GM06990 (cell line): ENCODE measurements at regions not wholly inside any gene's neighbourhood (a gene's known extent, or its start where the extent isn't known, plus 50 kb on each side); places are given as distances from the start of the nearest gene placed in this dataset.

Experiments
- DNase-seq: peaks from one replicate; pipeline ENCODE4 v3.0.0-alpha.2; 2011; ENCODE audit not compliant: insufficient read length; ENCODE audit errors: extremely low read depth
- H3K27me3 ChIP-seq: replicated peaks from 2 replicates; pipeline ENCODE4 v1.6.0; 2011; ENCODE audit warnings: low read length; ENCODE audit not compliant: control insufficient read depth, insufficient read depth
- H3K36me3 ChIP-seq: 2 replicates; pipeline ENCODE4 v1.5.1; 2011; ENCODE audit warnings: low read length; ENCODE audit not compliant: control insufficient read depth, insufficient read depth
- H3K4me3 ChIP-seq: replicated peaks from 2 replicates; pipeline ENCODE4 v1.5.1; 2011; ENCODE audit warnings: low read depth, mild to moderate bottlenecking, control low read depth, low read length
- CTCF ChIP-seq: IDR thresholded peaks from 2 replicates; pipeline ENCODE4 v1.5.1; 2011; ENCODE audit warnings: low read length, control low read depth, mild to moderate bottlenecking, inconsistent platforms; ENCODE audit not compliant: insufficient read depth, poor library complexity, severe bottlenecking

GRCh38 chr12:115849262-115849943, 428.1 kb downstream of the MED13L start:
- H3K36me3 ChIP-seq, result no peaks in the 10 kb centered on the region
- no peak for DNase-seq
- no peaks in the 10 kb centered on the region for H3K27me3 ChIP-seq
- no peak overlapping the region for H3K4me3 ChIP-seq
- TF ChIP-seq CTCF, result no peak

- no peak for TF ChIP-seq CTCF
- no peak overlapping the region for H3K4me3 ChIP-seq
- no peak for DNase-seq
- H3K36me3 ChIP-seq, result no peaks in the 10 kb centered on the region
- H3K27me3 ChIP-seq, result no peaks in the 10 kb centered on the region
These were observed 430.1 kb downstream of the MED13L start for GRCh38 chr12:115847398-115847797.

- H3K4me3 ChIP-seq, result no peak overlapping the region
- no peaks in the 10 kb centered on the region for H3K27me3 ChIP-seq
- DNase-seq, result no peak
- no peak for TF ChIP-seq CTCF
- H3K36me3 ChIP-seq, result no peaks in the 10 kb centered on the region
These were observed 431.0 kb downstream of the MED13L start for GRCh38 chr12:115846516-115846915.

GRCh38 chr12:115840159-115840558, 437.3 kb downstream of the MED13L start:
- H3K36me3 ChIP-seq, result no peaks in the 10 kb centered on the region
- 0 out of 2 replicates have a peak, but pooled peaks cover 2% of the 10 kb centered on the region for H3K27me3 ChIP-seq
- no peak for DNase-seq
- H3K4me3 ChIP-seq, result no peak overlapping the region
- TF ChIP-seq CTCF, result no peak

GRCh38 chr12:115838952-115839351, 438.5 kb downstream of the MED13L start:
- no peaks in the 10 kb centered on the region for H3K36me3 ChIP-seq
- TF ChIP-seq CTCF, result no peak
- H3K4me3 ChIP-seq, result no peak overlapping the region
- no peak for DNase-seq
- H3K27me3 ChIP-seq, result 0 out of 2 replicates have a peak, but pooled peaks cover 2% of the 10 kb centered on the region

GRCh38 chr12:115837220-115837619, 440.3 kb downstream of the MED13L start:
- H3K36me3 ChIP-seq, result no peaks in the 10 kb centered on the region
- no peak overlapping the region for H3K4me3 ChIP-seq
- DNase-seq, result no peak
- no peak for TF ChIP-seq CTCF
- H3K27me3 ChIP-seq, result 0 out of 2 replicates have a peak, but pooled peaks cover 2% of the 10 kb centered on the region
